Kidney (tissue), 13 donors: ENCODE measurements at regions not wholly inside any gene's neighbourhood (a gene's known extent, or its start where the extent isn't known, plus 50 kb on each side); places are given as distances from the start of the nearest gene placed in this dataset.

Experiments
- DNase-seq, 5 donors: peaks; one replicate each; pipeline ENCODE4 v3.0.0-alpha.2; 2013 to 2020
- FAIRE-seq: peaks from 2 replicates; lab custom pipeline; 2012; peaks lifted over from hg19 to GRCh38; lab: Jason Lieb, UNC
- H3K27ac ChIP-seq, 2 donors: one replicate each; pipeline ENCODE4 v1.7.0; 2013; ENCODE audit warnings: low read depth in 2 of 2, low read length in 2 of 2, inconsistent platforms in 1 of 2
- H3K27me3 ChIP-seq: one replicate; pipeline ENCODE4 v1.7.1; 2013; ENCODE audit warnings: low read length, inconsistent platforms; ENCODE audit not compliant: control insufficient read depth, insufficient read depth
- H3K36me3 ChIP-seq, 3 donors: one replicate each; pipeline versions ENCODE4 v1.7.0 to v1.7.1; 2013; ENCODE audit warnings: low read length in 3 of 3, control low read depth in 1 of 3, inconsistent platforms in 1 of 3; ENCODE audit not compliant: insufficient read depth in 3 of 3, control insufficient read depth in 2 of 3
- H3K4me1 ChIP-seq, 3 donors: one replicate each; pipeline versions ENCODE4 v1.7.0 to v1.7.1; 2013; ENCODE audit warnings: low read length in 3 of 3, inconsistent platforms in 1 of 3, low read depth in 1 of 3; ENCODE audit not compliant: control insufficient read depth in 2 of 3, insufficient read depth in 2 of 3
- H3K4me3 ChIP-seq, 3 donors: one replicate each; pipeline versions ENCODE4 v1.7.0 to v1.8.1; 2013; ENCODE audit warnings: low read length in 3 of 3, control low read depth in 1 of 3, inconsistent platforms in 1 of 3
- H3K9ac ChIP-seq, 3 donors: one replicate each; pipeline versions ENCODE4 v1.7.0 to v1.7.1; 2013; ENCODE audit warnings: low read length in 3 of 3, control low read depth in 1 of 3, inconsistent platforms in 1 of 3
- H3K9me3 ChIP-seq, 3 donors: one replicate each; pipeline versions ENCODE4 v1.7.0 to v1.7.1; 2013; ENCODE audit warnings: low read length in 3 of 3, control low read depth in 1 of 3, inconsistent platforms in 1 of 3; ENCODE audit not compliant: control insufficient read depth in 2 of 3, insufficient read depth in 1 of 3
- intact Hi-C: fragments of 100-400 bp; cut with DNase I; formaldehyde crosslinking; loops from one replicate; pipeline ENCODE4 v1.11.1; 2022
- TF ChIP-seq, protein P1 (sequence below): IDR thresholded peaks from 3 replicates; pipeline ENCODE4 v1.5.1; 2012; ENCODE audit warnings: mild to moderate bottlenecking, moderate library complexity, borderline replicate concordance; ENCODE audit not compliant: insufficient read depth; ENCODE audit errors: extremely low read depth
- donor health status: control.
- donor health status: control.
- donor health status: control.
- donor health status: control.
- donor health status: control.
- donor health status: DM: yes; HTN: yes; CAD: no.
- donor health status: Normal renal cell carcinoma (clear cell type).

DNA sequence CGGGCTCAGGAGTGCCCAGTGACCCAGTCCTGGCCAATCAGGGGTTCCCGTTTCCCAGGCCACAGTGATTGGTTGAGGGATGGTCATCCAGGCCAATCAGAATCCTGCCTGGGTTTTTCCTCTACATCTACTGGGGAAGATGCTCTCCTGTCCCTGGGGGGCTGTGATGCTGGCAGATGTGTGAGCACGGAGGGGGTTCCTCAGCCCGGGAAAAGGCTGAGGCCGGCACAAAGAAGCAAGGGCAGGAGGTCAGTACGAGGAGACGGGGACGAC lies 171.2 kb downstream of the CTTN start:
- no peaks in the 10 kb centered on the region for H3K36me3 ChIP-seq
- H3K9ac ChIP-seq: no peak overlapping the region
- FAIRE-seq: no peak
- no peaks in the 10 kb centered on the region for H3K27me3 ChIP-seq
- peak in 1 of 5 donors; percentile 39 for DNase-seq
- intact Hi-C loops: no loop called here
- H3K4me3 ChIP-seq: no peak overlapping the region
- no peak overlapping the region for H3K27ac ChIP-seq
- no peaks in the 10 kb centered on the region for H3K9me3 ChIP-seq
- peaks cover 0 to 9% (median 0%) of the 10 kb centered on the region in 3 donors for H3K4me1 ChIP-seq
- TF ChIP-seq, protein P1, sequence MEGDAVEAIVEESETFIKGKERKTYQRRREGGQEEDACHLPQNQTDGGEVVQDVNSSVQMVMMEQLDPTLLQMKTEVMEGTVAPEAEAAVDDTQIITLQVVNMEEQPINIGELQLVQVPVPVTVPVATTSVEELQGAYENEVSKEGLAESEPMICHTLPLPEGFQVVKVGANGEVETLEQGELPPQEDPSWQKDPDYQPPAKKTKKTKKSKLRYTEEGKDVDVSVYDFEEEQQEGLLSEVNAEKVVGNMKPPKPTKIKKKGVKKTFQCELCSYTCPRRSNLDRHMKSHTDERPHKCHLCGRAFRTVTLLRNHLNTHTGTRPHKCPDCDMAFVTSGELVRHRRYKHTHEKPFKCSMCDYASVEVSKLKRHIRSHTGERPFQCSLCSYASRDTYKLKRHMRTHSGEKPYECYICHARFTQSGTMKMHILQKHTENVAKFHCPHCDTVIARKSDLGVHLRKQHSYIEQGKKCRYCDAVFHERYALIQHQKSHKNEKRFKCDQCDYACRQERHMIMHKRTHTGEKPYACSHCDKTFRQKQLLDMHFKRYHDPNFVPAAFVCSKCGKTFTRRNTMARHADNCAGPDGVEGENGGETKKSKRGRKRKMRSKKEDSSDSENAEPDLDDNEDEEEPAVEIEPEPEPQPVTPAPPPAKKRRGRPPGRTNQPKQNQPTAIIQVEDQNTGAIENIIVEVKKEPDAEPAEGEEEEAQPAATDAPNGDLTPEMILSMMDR: no peak

DNA sequence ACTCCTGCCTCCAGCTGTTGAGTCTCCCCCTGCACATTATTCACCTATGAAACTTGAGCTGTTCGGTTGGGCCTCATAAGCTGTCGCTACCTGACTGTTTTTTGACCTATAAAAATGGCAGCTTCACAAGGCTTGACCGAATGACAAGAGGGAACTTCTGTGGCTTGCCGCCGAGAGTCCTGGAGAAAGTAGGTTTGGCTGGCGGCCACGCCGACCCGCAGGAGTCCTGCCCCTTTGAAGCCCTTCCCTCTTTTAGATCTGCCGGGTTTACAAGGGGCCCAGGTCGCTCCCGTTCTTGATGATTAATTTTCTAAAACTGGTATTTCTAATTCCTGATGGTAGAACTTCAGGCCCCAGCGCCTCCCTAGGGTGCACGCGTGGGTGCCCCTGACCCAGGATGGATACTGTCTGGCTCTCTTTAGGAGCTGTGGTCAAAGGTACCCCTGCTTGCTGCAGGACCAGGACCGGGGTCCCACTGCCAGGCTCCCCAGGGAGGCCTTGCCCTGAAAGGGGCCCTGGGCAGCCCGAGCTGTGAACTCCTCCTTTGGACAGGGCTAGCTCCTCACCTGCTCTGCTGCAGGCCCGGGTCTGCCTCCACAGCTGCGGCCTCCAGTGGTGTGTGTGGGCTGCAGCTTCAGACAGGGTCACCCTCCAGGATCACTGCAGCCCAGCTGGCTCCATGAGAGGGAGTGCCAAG lies 171.8 kb downstream of the CTTN start:
- no peaks in the 10 kb centered on the region for H3K36me3 ChIP-seq
- no peak overlapping the region for H3K9ac ChIP-seq
- TF ChIP-seq, protein P1: no peak
- H3K4me3 ChIP-seq: no peak overlapping the region
- no peaks in the 10 kb centered on the region for H3K9me3 ChIP-seq
- intact Hi-C loops: no loop called here
- H3K27ac ChIP-seq: no peak overlapping the region
- DNase-seq (peak in 1 of 5 donors; percentile 57), FAIRE-seq (no peak)
- no peaks in the 10 kb centered on the region for H3K27me3 ChIP-seq
- peaks cover 0 to 9% (median 0%) of the 10 kb centered on the region in 3 donors for H3K4me1 ChIP-seq

DNA sequence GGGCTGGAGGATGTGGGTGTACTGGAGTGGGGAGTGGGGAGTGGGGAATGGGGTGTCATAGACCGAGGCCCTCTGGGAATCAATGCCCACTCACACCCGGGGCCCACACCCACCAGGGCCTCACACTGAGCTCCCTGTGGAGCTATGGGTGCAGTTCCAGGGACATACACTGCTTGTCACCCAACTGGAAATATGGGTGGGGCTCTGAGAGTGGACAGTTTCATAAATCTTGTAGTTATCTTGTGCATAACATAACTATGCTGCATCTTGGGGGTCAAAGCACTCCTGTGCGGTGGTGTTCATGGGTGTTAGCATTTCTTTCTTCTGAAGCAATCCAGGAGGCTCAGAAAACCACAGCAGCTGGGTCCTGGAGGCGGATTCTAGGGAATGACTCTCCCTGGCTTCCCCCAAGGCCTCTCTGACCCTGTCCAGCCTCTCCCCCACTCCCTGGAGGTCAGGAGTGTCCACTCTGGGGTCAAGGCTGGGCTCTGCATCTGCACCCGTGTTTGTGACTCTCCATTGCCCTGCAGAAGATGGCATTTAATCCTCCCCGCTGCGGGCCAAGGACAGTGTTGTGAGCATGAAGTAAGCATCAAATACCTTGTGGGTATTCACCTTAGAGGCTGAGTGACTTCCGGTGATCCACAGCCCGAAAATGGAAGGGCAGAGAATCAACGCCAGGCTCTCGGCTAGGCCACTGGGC lies 172.5 kb downstream of the CTTN start:
- H3K4me1 ChIP-seq: peaks cover 0 to 9% (median 0%) of the 10 kb centered on the region in 3 donors
- H3K27ac ChIP-seq: no peak overlapping the region
- no peak for FAIRE-seq
- no peak overlapping the region for H3K4me3 ChIP-seq
- DNase-seq: peak in 1 of 5 donors; percentile 35
- TF ChIP-seq, protein P1: no peak
- intact Hi-C loops: no loop called here
- no peaks in the 10 kb centered on the region for H3K36me3 ChIP-seq
- no peaks in the 10 kb centered on the region for H3K9me3 ChIP-seq
- H3K27me3 ChIP-seq: no peaks in the 10 kb centered on the region
- H3K9ac ChIP-seq: no peak overlapping the region

DNA sequence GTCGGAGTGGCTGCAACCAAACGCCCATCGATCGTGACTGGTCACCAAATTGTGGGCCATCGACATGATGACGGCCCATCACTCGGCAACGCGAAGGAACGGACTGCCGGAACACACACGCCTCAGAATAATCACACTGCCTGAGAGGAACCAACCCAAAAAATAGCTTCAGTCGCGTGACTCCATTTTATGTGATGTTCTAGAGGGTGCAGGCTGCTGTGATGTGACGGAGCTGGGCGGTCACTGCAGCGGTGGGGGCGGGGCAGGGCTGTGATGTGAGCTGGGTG lies 174.6 kb downstream of the CTTN start:
- intact Hi-C loops: no loop called here
- DNase-seq (peak in 1 of 5 donors; percentile 59), FAIRE-seq (no peak)
- TF ChIP-seq, protein P1: no peak
- H3K36me3 ChIP-seq: no peaks in the 10 kb centered on the region
- no peaks in the 10 kb centered on the region for H3K9me3 ChIP-seq
- no peaks in the 10 kb centered on the region for H3K27me3 ChIP-seq
- H3K9ac ChIP-seq: no peak overlapping the region
- H3K4me1 ChIP-seq: peaks cover 0 to 6% (median 0%) of the 10 kb centered on the region in 3 donors
- H3K27ac ChIP-seq: no peak overlapping the region
- no peak overlapping the region for H3K4me3 ChIP-seq
